ENCODE measurements at regions not wholly inside any gene's neighbourhood (a gene's known extent, or its start where the extent isn't known, plus 50 kb on each side); places are given as distances from the start of the nearest gene placed in this dataset.

DNA sequence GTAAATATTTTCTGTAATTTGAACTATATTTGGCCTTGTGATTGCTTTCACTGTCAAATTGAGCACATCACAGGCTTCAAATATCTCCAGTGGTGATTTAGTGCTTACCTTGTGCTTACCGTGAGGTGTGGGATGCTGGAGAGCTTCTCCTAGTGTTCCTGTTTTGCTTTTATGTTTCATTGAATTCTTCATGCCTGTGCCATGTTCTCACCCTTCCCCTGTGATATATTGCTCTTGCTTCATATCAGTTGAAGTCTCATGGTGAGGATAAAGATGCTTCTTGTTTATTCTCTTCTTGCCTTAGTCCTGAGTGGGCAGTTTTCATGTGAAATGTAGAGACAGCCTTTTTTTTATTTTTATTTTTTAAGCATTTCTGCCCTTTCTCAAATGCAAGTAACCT, 198.0 kb upstream of the PDGFD start:
- Histone ChIP-seq H3K36me3 (ENCODE audit: control insufficient read depth in 2 of 2, insufficient read depth in 1 of 2, low read length in 2 of 2) (no peaks in the 10 kb centered on the region), H3K4me3 (ENCODE audit: low read depth, low read length) (no peak overlapping the region), H3K4me1 (ENCODE audit: control insufficient read depth, insufficient read depth, low read length) (no peaks in the 10 kb centered on the region), H3K27ac (ENCODE audit: extremely low read depth, low read depth, low read length) (no peak overlapping the region), H3K9me3 (ENCODE audit: control insufficient read depth, insufficient read depth, low read depth, low read length) (no peaks in the 10 kb centered on the region)
- ChIA-PET CTCF (no interaction called here), POLR2A (no interaction called here)
- TF ChIP-seq ZNF175 (tag by site-specific recombination; IDR thresholded peaks at IDR 0.05) (no peak), KLF10 (tag by site-specific recombination; IDR thresholded peaks at IDR 0.05) (no peak), ZFP41 (tag by site-specific recombination; IDR thresholded peaks at IDR 0.05; ENCODE audit: borderline replicate concordance) (no peak)

- Histone ChIP-seq H3K4me3 (ENCODE audit: low read depth, low read length) (no peak overlapping the region), H3K36me3 (ENCODE audit: control insufficient read depth in 2 of 2, insufficient read depth in 1 of 2, low read length in 2 of 2) (no peaks in the 10 kb centered on the region), H3K9me3 (ENCODE audit: control insufficient read depth, insufficient read depth, low read depth, low read length) (no peaks in the 10 kb centered on the region), H3K27ac (ENCODE audit: extremely low read depth, low read depth, low read length) (no peak overlapping the region), H3K4me1 (ENCODE audit: control insufficient read depth, insufficient read depth, low read length) (no peaks in the 10 kb centered on the region)
- TF ChIP-seq ZSCAN23 (tag by site-specific recombination; IDR thresholded peaks at IDR 0.05) (no peak), ZNF132 (tag by site-specific recombination; IDR thresholded peaks at IDR 0.05; ENCODE audit: borderline replicate concordance) (no peak), ZXDB (tag by site-specific recombination; IDR thresholded peaks at IDR 0.05) (no peak), ZNF214 (tag by site-specific recombination; IDR thresholded peaks at IDR 0.05; ENCODE audit: borderline replicate concordance) (no peak), ZNF366 (tag by site-specific recombination; conservative IDR thresholded peaks at IDR 0.05) (no peak), YY1 (tag by site-specific recombination; IDR thresholded peaks at IDR 0.05) (no peak), ZNF510 (tag by site-specific recombination; IDR thresholded peaks at IDR 0.05; ENCODE audit: insufficient replicate concordance) (no peak), ZIC2 (tag by site-specific recombination; IDR thresholded peaks at IDR 0.05) (no peak), ZNF549 (tag by site-specific recombination; IDR thresholded peaks at IDR 0.05) (no peak)
- TF ChIP-seq, protein P1, sequence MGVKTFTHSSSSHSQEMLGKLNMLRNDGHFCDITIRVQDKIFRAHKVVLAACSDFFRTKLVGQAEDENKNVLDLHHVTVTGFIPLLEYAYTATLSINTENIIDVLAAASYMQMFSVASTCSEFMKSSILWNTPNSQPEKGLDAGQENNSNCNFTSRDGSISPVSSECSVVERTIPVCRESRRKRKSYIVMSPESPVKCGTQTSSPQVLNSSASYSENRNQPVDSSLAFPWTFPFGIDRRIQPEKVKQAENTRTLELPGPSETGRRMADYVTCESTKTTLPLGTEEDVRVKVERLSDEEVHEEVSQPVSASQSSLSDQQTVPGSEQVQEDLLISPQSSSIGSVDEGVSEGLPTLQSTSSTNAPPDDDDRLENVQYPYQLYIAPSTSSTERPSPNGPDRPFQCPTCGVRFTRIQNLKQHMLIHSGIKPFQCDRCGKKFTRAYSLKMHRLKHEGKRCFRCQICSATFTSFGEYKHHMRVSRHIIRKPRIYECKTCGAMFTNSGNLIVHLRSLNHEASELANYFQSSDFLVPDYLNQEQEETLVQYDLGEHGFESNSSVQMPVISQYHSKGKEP (tag by site-specific recombination; IDR thresholded peaks at IDR 0.05) = no peak
- TF ChIP-seq, protein P2, sequence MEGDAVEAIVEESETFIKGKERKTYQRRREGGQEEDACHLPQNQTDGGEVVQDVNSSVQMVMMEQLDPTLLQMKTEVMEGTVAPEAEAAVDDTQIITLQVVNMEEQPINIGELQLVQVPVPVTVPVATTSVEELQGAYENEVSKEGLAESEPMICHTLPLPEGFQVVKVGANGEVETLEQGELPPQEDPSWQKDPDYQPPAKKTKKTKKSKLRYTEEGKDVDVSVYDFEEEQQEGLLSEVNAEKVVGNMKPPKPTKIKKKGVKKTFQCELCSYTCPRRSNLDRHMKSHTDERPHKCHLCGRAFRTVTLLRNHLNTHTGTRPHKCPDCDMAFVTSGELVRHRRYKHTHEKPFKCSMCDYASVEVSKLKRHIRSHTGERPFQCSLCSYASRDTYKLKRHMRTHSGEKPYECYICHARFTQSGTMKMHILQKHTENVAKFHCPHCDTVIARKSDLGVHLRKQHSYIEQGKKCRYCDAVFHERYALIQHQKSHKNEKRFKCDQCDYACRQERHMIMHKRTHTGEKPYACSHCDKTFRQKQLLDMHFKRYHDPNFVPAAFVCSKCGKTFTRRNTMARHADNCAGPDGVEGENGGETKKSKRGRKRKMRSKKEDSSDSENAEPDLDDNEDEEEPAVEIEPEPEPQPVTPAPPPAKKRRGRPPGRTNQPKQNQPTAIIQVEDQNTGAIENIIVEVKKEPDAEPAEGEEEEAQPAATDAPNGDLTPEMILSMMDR (tag by site-specific recombination; IDR thresholded peaks at IDR 0.05) = no peak
- POLR2A ChIA-PET = no interaction called here
- CTCF ChIA-PET = no interaction called here
Observed at GRCh38 chr11:104352036-104352435, 188.1 kb upstream of the PDGFD start.

DNA sequence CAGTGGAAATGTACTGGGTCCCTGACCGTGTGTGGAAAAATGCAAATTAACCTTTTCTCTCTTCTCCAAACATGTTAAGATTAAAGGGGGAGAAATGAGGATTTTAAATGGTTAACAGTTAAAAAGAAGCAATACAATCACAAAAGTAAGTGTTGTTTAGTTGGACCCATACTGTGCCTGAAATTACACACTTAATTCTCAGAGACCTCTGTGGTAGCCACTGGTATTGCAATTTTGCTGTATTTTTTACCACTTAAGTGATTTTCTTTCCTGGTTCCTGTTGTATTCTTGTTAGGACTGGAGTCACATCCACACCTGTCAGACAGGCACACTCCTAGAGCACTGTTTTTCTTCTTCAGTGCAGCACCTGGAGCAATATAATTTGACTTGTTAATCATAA, 179.6 kb upstream of the PDGFD start:
- CTCF ChIA-PET = interaction anchor here (0.7 kb wide), 1 partner anchor 238 kb away, joined by 5 read pairs; no protein-coding TSS in a partner anchor
- Histone ChIP-seq H3K4me1 (ENCODE audit: control insufficient read depth, insufficient read depth, low read length) (no peaks in the 10 kb centered on the region), H3K27ac (ENCODE audit: extremely low read depth, low read depth, low read length) (no peak overlapping the region), H3K36me3 (ENCODE audit: control insufficient read depth in 2 of 2, insufficient read depth in 1 of 2, low read length in 2 of 2) (no peaks in the 10 kb centered on the region), H3K9me3 (ENCODE audit: control insufficient read depth, insufficient read depth, low read depth, low read length) (no peaks in the 10 kb centered on the region), H3K4me3 (ENCODE audit: low read depth, low read length) (no peak overlapping the region)
- POLR2A ChIA-PET = no interaction called here
- TF ChIP-seq PRDM10 (tag by site-specific recombination; IDR thresholded peaks at IDR 0.05) = no peak
- TF ChIP-seq ZNF16 (tag by site-specific recombination; IDR thresholded peaks at IDR 0.05; ENCODE audit: low read depth) = no peak
- no peak for TF ChIP-seq ZNF837 (tag by site-specific recombination; IDR thresholded peaks at IDR 0.05)
- no peak for TF ChIP-seq ZNF292 (tag by site-specific recombination; IDR thresholded peaks at IDR 0.05; ENCODE audit: borderline replicate concordance, low read depth)
- no peak for TF ChIP-seq ZNF768 (tag by site-specific recombination; IDR thresholded peaks at IDR 0.05)

Data from HEK293 (cell line).